BE2C (cell line): ENCODE measurements at regions not wholly inside any gene's neighbourhood (a gene's known extent, or its start where the extent isn't known, plus 50 kb on each side); places are given as distances from the start of the nearest gene placed in this dataset.

Experiments used
- DNase-seq: peaks from one replicate; pipeline ENCODE4 v3.0.0-alpha.2; 2020
- H3K27me3 ChIP-seq: fragments of 250-450 bp; sonication (Bioruptor Pico); 2 replicates; pipeline ENCODE4 v1.5.1; 2020; ENCODE audit warnings: mild to moderate bottlenecking
- H3K36me3 ChIP-seq: fragments of 250-450 bp; sonication (Bioruptor Pico); 2 replicates; pipeline ENCODE4 v1.5.1; 2020; ENCODE audit warnings: mild to moderate bottlenecking
- H3K4me1 ChIP-seq: fragments of 250-450 bp; sonication (Bioruptor Pico); 2 replicates; pipeline ENCODE4 v1.5.1; 2020
- H3K4me3 ChIP-seq: 2 replicates; pipeline ENCODE4 v1.5.1; 2011; ENCODE audit warnings: low read depth, low read length
- H3K9me3 ChIP-seq: fragments of 250-450 bp; sonication (Bioruptor Pico); 2 replicates; pipeline ENCODE4 v1.5.1; 2020
- TF ChIP-seq, protein P1 (sequence below): IDR thresholded peaks from 2 replicates; pipeline ENCODE4 v1.5.1; 2012; ENCODE audit warnings: mild to moderate bottlenecking, low read depth, low read length

DNA sequence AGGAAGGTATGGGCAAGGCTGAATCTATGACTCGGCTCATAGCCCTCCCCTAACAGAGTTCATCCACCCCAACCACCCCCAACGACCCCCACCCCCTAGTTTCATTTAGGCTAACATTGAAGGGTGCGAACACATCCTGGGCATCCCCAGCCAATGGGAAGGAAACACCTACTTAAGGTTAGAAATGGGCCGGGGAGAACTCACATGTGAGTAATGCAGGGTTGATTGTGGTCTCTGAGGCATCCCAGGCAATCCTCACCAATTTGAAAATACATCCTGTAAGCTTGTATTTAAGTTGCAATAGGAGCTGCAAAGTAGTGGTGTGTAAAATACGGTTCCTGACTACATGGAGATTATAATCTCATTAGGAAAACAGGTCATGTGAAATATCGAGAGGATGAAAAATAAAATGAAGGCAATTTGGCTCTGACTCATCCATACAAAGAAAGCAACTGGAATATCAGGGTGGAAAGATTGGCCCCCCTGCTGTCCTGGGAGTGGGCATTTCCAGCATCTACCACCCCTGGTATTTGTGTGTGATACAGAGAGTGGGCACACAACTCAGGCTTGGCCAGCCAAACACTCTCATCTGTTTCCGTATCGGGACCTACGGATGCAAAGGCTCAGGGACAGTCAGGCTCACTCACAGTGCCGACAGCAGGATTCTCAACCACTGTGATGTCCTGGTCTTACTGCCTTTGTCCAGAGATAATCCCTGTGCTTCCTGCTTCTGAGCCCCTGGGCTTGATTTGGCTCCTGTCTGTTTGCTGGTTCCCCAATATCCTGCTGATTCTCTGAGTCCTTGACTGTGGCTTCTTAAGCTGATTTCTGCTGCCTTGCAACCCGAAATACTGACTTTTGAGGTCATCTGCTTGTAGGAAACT is 90.0 kb upstream of the NCKAP5 start:
- no peaks in the 10 kb centered on the region; the same call in 1 of the 2 replicates for H3K4me1 ChIP-seq
- peak; percentile 16 for DNase-seq
- H3K36me3 ChIP-seq = no peaks in the 10 kb centered on the region
- no peaks in the 10 kb centered on the region for H3K27me3 ChIP-seq
- TF ChIP-seq, protein P1, sequence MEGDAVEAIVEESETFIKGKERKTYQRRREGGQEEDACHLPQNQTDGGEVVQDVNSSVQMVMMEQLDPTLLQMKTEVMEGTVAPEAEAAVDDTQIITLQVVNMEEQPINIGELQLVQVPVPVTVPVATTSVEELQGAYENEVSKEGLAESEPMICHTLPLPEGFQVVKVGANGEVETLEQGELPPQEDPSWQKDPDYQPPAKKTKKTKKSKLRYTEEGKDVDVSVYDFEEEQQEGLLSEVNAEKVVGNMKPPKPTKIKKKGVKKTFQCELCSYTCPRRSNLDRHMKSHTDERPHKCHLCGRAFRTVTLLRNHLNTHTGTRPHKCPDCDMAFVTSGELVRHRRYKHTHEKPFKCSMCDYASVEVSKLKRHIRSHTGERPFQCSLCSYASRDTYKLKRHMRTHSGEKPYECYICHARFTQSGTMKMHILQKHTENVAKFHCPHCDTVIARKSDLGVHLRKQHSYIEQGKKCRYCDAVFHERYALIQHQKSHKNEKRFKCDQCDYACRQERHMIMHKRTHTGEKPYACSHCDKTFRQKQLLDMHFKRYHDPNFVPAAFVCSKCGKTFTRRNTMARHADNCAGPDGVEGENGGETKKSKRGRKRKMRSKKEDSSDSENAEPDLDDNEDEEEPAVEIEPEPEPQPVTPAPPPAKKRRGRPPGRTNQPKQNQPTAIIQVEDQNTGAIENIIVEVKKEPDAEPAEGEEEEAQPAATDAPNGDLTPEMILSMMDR = no peak
- H3K4me3 ChIP-seq = peak overlapping the region; percentile 4
- H3K9me3 ChIP-seq = no peaks in the 10 kb centered on the region

DNA sequence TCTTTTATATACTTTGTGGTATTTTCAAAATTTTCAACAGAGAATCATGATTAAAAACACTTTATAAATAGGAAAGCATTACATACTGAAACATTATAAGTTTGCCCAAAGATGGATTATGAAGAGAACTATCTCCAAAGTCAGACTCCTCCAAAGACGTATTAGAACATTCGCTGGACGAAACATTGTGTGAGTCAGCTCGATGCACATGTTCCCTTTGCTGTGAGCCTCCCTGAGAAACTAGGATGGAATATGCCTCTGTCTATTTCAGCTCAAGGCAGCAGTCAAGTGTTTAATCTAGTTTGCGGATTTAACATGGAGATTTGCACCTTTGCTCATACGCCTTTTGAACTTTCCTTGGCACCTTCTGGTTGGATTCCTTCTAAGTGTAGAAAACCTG is 92.2 kb upstream of the NCKAP5 start:
- TF ChIP-seq, protein P1 = no peak
- Histone ChIP-seq H3K4me3 (no peak overlapping the region), H3K36me3 (no peaks in the 10 kb centered on the region), H3K27me3 (no peaks in the 10 kb centered on the region), H3K4me1 (no peaks in the 10 kb centered on the region; the same call in 1 of the 2 replicates), H3K9me3 (no peaks in the 10 kb centered on the region)
- no peak for DNase-seq

DNA sequence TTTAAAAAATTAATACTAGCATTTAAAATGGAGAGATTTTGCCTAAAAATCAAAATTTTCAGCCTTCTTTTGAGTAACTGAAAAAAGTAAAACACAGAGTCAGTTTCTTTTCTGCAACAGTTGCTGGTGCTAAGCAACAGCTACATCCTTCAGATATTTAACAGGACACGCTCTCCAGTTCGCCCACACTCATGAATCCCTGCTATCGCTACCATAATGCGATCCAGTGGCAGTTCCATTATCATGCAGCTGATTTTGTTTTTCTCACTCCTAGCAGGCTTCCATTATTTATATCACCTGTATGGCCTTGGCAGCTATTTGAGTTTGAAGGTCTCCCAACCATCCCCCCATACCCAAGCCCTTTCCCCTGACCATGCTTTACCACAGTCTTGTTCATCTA is 93.1 kb upstream of the NCKAP5 start:
- no peaks in the 10 kb centered on the region for H3K9me3 ChIP-seq
- H3K36me3 ChIP-seq = no peaks in the 10 kb centered on the region
- TF ChIP-seq, protein P1 = no peak
- DNase-seq = no peak
- no peaks in the 10 kb centered on the region for H3K27me3 ChIP-seq
- H3K4me1 ChIP-seq = no peaks in the 10 kb centered on the region; the same call in 1 of the 2 replicates
- H3K4me3 ChIP-seq = no peak overlapping the region

DNA sequence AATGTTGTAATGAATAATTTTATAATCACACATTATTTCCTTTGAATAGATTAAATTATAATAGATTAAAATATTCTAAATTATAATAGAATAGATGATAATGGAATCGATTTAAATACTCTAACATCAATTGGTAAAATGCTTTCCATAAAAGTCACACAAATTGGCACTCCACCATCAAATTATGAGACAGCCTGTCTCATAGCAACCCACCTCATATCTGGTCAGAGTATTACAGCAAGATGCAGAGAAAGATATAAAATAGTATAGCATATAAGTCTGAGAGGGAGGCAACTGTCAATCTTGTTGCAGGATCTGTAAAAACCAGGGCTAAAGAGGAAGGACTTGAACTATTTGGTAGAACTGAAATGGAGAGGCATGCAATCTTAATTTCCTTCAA is 98.4 kb upstream of the NCKAP5 start:
- no peak for DNase-seq
- Histone ChIP-seq H3K9me3 (no peaks in the 10 kb centered on the region), H3K4me3 (no peak overlapping the region), H3K36me3 (no peaks in the 10 kb centered on the region), H3K27me3 (no peaks in the 10 kb centered on the region), H3K4me1 (no peaks in the 10 kb centered on the region)
- TF ChIP-seq, protein P1 = no peak

DNA sequence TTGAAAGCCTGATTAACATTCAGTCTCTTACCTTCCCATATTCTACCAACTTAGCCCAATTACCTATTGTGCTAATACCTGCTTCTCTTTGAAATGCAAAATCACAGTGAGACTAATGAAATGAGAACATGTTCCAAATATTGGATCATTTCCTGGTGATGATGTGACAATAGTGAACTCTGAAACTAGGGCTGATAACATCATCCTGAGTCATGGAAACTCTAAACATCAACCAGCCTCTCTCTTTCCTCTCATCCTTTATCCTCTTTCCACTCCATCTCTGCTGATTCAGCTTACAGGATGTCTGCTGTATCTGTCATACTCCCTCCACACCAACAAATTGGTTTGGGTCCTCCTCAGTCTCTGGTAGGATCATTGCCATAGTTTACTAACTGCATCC is 98.8 kb upstream of the NCKAP5 start:
- H3K27me3 ChIP-seq = no peaks in the 10 kb centered on the region
- DNase-seq = no peak
- no peaks in the 10 kb centered on the region for H3K4me1 ChIP-seq
- no peaks in the 10 kb centered on the region for H3K9me3 ChIP-seq
- no peaks in the 10 kb centered on the region for H3K36me3 ChIP-seq
- TF ChIP-seq, protein P1 = no peak
- H3K4me3 ChIP-seq = no peak overlapping the region

DNA sequence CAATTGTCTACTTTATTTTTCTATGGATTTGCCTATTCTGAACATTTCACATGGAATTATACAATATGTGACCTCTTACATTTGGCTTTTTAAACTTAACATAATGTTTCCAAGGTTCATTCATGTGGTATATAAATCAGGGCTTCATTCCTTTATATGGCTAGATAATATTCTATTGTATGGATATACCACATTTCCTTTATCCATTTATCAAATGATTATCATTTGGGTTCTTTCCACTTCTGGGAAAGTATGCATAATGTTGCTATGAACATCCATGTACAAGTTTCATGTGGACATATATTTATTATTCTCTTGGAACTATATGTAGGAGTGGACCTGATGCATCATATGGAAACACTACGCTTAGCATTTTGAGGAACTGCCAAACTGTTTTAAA is 99.7 kb upstream of the NCKAP5 start:
- Histone ChIP-seq H3K4me1 (no peaks in the 10 kb centered on the region), H3K4me3 (no peak overlapping the region), H3K27me3 (no peaks in the 10 kb centered on the region), H3K9me3 (no peaks in the 10 kb centered on the region), H3K36me3 (no peaks in the 10 kb centered on the region)
- DNase-seq = no peak
- TF ChIP-seq, protein P1 = no peak
